DMS53 treated with DMSO at 0.1 percent for 48 hours (cell line): ENCODE measurements at regions not wholly inside any gene's neighbourhood (a gene's known extent, or its start where the extent isn't known, plus 50 kb on each side); places are given as distances from the start of the nearest gene placed in this dataset.
"Not testable (repeated sequence)": the region's sequence is repeated elsewhere in the genome, so short reads cannot be mapped to it uniquely, and the experiment has no call there.

ENCODE experiments used
- DNase-seq: peaks from one replicate; lab custom pipeline; 2025; ENCODE audit not compliant: unreplicated experiment; lab: John Stamatoyannopoulos, UW

DNA sequence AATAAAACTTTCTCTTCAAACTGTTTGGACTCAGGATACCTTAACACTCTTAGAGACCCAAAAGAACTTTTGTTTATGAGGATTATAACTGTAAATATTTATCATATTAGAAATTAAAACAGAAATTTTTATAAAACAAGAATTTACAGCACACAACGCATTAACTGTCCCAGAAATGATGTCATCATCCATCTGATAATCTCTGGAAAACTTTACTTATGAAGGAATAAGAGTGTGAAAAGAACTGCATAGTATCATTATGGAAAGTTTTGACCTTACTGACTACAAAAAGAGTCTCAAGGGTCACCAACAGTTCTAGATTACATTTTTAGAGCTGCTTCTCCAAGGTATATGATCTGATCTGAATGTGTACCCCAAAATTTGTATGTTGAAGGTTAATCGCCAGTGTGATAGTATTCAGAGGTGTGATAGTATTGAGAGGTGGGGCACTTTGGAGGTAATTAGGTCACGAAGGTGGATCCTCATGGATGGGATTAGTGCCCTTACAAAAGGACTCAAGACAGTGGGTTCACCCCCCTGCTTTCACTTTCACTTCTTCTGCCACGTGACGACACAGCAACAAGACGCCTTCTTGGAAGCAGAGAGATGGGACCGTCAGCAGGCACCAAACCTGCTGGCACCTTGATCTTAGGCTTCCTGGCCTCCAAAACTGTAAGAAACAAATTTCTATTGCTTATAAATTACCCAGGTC, 95.7 kb upstream of the NR5A2 start:
- peak; percentile 64 for DNase-seq

GRCh38 chr1:199932462-199932861, 95.0 kb upstream of the NR5A2 start:
- DNase-seq: no peak

GRCh38 chr1:199936441-199936840, 91.1 kb upstream of the NR5A2 start:
- no peak for DNase-seq

DNA sequence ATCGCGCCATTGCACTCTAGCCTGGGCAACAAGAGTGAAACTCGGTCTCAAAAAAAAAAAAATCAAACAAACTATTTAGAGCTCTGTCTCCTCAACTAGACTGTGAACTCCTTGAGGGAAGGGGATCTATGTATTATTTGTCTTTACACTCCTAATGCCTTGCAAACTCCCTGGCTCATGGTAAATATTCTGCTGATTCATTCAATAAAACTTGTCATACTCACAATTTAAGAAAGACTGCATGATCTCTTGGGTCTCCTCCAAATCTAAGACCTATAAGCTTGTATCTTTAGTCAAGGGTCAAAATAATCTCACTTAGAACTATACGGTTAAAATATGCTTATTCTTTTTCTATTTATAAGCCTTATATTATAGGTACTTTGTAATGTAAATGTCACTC, 90.3 kb upstream of the NR5A2 start:
- no peak for DNase-seq

GRCh38 chr1:199937661-199938060, 89.8 kb upstream of the NR5A2 start:
- DNase-seq: no peak

- DNase-seq: no peak
Observed at GRCh38 chr1:199944986-199945385, 82.5 kb upstream of the NR5A2 start.

DNA sequence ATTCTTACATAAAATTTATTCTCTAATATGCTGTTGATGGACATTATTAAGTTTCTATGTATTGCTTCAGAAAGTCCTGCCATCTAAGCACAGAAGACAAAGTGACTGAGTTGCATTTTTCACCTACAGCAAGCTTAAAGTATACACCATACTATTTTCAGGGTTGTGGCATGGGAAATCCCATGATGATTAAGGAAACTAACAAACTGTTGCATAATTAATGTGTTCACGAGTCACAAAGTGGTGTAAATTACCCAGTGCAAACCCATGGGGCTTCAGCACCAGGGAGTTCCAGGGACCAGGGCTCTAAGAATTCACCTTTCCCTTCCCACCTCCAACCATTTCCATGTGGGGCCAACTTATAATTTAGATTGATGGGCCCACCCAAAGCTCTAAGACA, 81.9 kb upstream of the NR5A2 start:
- no peak for DNase-seq

DNA sequence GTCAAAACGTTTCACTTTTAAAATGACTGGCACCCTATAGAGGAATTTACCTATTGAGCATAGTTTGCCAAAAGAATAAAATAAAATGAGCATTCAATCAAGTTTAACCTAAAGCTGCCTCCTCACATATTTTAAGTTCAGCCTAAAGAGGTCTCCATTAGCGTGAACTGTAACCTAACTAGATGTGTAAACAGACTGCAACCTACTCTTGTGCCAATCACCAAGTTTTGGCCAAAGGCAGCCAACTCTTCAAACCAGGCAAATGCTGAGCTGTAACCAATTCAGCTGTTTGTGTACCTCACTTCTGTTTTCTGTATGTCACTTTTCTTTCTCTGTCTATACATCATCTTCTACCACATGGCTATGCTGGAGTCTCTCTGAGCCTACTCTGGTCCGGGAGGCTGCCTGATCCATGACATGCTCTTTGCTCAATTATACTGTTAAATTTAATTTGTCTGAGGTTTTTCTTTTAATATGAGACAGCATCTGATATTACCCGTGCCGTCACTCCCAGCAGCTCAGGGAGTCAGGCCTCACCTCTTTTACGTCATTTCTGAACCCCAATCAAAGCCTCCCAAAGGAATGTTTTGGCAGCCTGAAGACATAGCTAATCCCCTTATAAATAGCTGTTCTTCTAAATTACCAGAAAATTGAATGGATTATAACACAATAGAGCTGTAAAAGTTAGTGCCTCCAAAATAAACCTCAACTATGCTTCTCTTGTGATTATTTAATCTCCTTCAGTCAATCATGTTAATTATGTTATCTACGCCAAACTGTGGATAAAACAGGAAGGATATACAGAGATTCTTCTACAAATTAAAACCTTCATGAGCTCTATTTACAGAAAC, 81.0 kb upstream of the NR5A2 start:
- DNase-seq: no peak

DNA sequence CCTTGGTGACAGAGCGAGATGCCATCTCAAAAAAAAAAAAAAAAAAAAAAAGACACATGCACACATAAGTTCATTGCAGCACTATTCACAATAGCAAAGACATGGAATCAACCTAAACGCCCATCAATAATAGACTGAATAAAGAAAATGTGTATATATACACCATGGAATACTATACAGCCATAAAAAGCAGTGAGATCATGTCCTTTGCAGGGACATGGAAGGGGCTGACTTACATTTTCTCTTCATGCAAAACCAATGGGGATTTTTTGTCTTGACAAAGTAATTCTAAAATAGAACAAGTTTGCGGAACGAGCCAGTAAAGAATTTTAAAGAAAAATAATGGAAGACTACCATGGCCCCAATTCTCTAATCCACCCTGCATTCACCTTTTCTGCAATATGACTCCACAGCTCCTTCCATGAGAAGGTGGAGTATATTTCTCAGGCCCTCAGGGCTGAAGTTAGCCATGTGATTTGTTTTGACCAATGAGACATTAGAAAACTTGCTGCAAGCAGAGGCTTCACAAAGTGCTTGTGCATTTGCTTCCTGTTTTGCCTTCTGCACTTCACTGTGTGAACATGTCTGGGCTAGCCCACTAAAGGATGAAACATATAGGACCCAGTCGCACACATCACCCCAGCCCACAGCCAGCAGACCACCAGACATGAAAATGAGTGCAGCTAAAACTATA, 78.8 kb upstream of the NR5A2 start:
- DNase-seq: peak; percentile 12

- DNase-seq: not testable (repeated sequence)
Observed at GRCh38 chr1:199951005-199951404, 76.5 kb upstream of the NR5A2 start.

DNA sequence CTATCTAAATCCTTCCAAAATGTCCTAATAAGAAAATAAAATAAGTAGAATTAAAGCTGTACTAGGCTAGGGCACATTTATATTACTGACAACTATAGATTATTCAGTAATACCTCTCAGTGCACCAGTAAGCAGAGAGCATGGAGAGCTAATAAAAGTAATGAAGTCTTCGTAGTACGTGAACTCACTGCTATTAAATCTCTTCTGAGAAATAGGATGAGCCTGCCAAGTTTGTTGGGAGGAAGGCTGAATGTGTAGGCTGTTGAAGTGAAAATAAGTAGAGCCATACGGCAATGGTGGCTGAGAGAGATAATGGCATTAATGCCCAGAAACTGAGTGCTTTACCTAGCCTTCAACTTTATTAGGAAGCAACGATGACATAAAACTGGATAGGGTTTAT, 73.9 kb upstream of the NR5A2 start:
- no peak for DNase-seq

DNA sequence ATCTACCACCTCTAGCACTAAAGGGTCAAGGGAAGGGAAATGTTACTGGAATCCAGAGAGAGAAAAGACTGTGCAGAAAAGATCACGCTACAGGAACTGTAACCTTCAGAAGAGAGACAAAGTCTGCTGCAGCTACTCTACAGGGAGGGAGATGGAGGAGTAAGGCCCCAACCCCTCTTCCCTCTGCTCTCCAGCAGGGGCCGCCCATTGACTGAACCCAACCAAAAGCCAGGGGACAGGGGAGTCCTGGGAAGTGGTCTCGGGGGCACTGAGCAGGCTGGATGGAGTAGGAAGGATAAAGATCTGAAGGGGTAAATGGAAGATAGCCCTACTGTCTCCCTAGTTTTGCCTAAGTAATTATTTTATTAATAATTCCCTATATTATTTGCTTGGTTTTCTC, 72.8 kb upstream of the NR5A2 start:
- DNase-seq: no peak

GRCh38 chr1:199955235-199955634, 72.3 kb upstream of the NR5A2 start:
- DNase-seq: no peak

DNA sequence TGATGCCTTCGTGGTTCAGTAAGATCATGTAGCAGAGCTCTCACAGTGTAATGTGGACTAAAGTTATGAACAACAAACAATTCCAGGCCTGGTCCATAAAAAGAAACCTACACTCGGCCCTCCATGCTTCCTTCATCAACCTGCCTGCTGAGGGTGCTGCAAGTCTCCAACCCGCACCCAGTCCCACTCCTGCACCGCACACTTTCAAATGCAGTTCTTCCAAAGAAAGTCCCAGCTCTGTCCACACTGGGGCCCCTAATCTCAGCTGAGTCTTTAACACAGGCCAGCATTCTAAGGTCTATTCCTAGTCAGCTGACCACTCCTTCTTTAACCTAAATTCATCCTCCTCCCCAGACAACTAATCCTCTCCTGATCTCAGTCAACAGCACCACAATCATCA, 71.5 kb upstream of the NR5A2 start:
- no peak for DNase-seq

DNA sequence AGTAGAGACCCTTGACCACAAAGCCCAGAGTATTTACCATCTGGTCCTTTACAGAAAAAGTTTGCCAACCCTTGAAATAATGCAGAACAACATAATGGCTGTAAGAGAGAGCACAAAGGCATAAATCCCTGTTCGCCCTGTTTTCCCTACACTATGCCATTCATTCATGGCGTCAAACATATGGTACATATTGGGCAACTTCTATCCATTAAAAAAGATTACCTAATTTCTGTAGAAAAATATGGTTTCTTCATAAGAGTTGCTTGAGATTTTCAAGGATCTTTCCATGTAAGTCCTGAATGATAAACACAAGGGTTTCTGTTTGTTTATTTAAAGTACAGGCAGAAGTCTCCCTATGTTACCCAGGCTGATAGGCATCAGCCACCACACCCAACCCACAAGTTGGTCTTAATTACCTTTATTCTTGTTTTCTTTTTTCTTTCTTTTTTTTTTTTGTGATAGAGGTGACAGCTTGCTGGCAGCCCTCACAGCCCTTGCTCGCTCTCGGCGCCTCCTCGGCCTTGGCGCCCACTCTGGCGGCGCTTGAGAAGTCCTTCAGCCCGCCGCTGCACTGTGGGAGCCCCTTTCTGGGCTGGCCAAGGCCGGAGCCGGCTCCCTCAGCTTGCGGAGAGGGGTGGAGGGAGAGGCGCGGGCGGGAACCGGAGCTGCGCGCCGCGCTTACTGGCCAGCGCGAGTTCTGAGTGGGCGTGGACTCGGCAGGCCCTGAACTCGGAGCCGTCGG, 68.3 kb upstream of the NR5A2 start:
- no peak for DNase-seq

DNA sequence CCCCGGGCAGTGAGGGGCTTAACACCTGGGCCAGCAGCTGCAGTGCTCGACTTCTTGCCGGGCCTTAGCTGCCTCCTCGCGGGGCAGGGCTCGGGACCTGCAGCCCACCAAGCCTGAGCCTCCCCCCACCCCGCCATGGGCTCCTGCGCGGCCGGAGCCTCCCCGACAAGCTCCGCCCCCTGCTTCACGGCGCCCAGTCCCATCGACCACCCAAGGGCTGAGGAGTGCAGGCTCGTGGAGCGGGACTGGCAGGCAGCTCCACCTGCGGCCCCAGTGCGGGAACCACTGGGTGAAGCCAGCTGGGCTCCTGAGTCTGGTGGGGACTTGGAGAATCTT, 67.8 kb upstream of the NR5A2 start:
- no peak for DNase-seq

DNA sequence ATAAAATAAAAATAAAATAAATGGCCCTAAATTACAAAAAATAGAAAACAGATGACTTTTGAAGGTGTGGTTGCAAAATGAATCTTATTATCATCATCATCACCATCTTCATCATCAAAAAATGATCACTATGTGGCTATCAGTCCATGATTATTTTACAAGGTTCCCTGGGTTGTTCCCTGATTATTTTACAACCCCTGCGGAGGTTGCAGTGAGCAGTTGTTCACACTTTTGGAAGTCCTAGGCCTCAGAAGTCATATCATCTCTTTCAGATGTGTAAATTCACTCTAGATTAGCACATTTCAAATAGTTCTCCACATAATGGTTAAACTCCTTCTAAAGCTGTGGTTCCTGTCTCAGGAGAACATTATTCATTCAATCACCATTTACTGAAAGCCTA, 57.4 kb upstream of the NR5A2 start:
- no peak for DNase-seq

DNA sequence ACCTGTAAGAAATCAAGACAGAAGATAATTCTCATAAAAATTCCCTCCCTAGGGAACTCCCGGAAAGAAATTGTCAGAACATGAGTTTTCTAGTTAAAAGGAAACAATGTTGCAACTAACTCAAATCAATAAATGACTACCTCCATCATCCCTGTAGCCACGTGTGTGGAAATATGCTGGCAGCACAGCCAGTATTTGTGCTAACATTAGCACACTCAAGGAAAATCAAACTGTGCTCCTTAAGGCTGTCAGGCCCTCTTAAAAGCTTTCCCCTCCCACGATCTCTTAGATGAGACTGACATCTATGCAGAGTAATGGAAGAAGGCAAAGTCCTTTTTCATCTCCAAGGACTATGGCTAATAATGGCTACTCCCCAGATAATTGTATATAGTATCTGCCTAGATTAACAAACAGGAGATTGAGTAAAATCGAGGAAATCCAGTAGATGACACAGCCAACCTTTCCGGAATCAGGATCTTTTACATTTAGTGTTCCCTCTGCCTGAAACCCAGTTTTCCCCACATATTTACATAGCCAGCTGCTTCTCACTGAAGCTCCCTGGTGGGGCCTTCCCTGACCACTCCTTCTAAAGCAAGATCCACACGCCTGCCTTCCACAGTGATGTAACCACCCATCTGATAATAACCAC, 50.9 kb upstream of the NR5A2 start:
- DNase-seq: no peak
